Spleen (tissue), 7 donors: ENCODE measurements at regions not wholly inside any gene's neighbourhood (a gene's known extent, or its start where the extent isn't known, plus 50 kb on each side); places are given as distances from the start of the nearest gene placed in this dataset.

ENCODE experiments used
- CTCF ChIP-seq, 11 experiments: fragments of 200-600 bp in 7 of 11; fragments of 450-650 bp in 4 of 11; sonication (generic) in 4 of 11; IDR thresholded peaks in 8 of 11; conservative IDR thresholded peaks in 3 of 11; 1 replicate in 7 of 11; 2 replicates in 4 of 11; pipeline versions ENCODE4 v1.4.0 to v1.8.0; 2016 to 2021; ENCODE audit warnings: antibody characterized with exemption in 11 of 11, inconsistent platforms in 4 of 11, mild to moderate bottlenecking in 1 of 11
- POLR2A ChIP-seq, 3 donors: fragments of 450-650 bp; IDR thresholded peaks; one replicate each; pipeline ENCODE4 v1.5.1; 2017; ENCODE audit warnings: antibody characterized with exemption in 3 of 3, mild to moderate bottlenecking in 1 of 3
- POLR2AphosphoS5 ChIP-seq, 3 donors: sonication (generic); formaldehyde crosslinking; IDR thresholded peaks; one replicate each; pipeline ENCODE4 v1.5.1; 2017; ENCODE audit warnings: antibody characterized with exemption in 3 of 3
- donor health status: DM: no; HTN: no; CAD: no; lungs with moderate emphysema.
- donor health status: DM: no; HTN: no; CAD: no.
- donor health status: DM: no; HTN: no; CAD: no.

GRCh38 chr4:32136081-32136787, 1416.1 kb downstream of the PCDH7 start:
- no peak for TF ChIP-seq CTCF (IDR thresholded peaks at IDR 0.05 in 8 of 11, conservative IDR thresholded peaks at IDR 0.05 in 3 of 11)
- no peak for TF ChIP-seq POLR2A (IDR thresholded peaks at IDR 0.05)
- TF ChIP-seq POLR2AphosphoS5 (IDR thresholded peaks at IDR 0.05): no peak
